HepG2 (cell line): ENCODE measurements at regions not wholly inside any gene's neighbourhood (a gene's known extent, or its start where the extent isn't known, plus 50 kb on each side); places are given as distances from the start of the nearest gene placed in this dataset.

Experiments used
- ATAC-seq: fragments of 200-7000 bp; cut with Tn5 transposase; 3 replicates; pipeline ENCODE4 v1.9.1; 2020; ENCODE audit warnings: mild to moderate bottlenecking, moderate library complexity
- BruUV-seq: library from RNA; stranded (reverse); fragments of 400-500 nt; replicated peaks from 2 replicates; lab custom pipeline; 2021; lab: Mats Ljungman, UMichigan
- CTCF ChIA-PET: fragments of 300-600 bp; formaldehyde crosslinking; extraction: SDS; loops from one replicate; lab custom pipeline; 2021; ENCODE audit warnings: low total read pairs, inconsistent platforms, low intra/inter-chr PET ratio; lab: Yijun Ruan, JAX
- POLR2A ChIA-PET: fragments of 350-600 bp; sonication (Branson Sonifier 250); formaldehyde crosslinking; loops from one replicate; lab custom pipeline; 2020; ENCODE audit warnings: antibody characterized with exemption, inconsistent platforms; lab: Yijun Ruan, JAX
- DNase-seq: peaks from one replicate; pipeline ENCODE4 v3.0.0-alpha.2; 2015; ENCODE audit warnings: low spot score
- FAIRE-seq: peaks from 3 replicates; lab custom pipeline; 2011; peaks lifted over from hg19 to GRCh38; lab: Jason Lieb, UNC
- H2AFZ ChIP-seq: one replicate; pipeline ENCODE4 v1.6.1; 2011; ENCODE audit warnings: low read length, inconsistent platforms
- H3K27ac ChIP-seq: fragments of 300-600 bp; 3 replicates; pipeline ENCODE4 v1.8.0; 2011; ENCODE audit warnings: mixed run types, mild to moderate bottlenecking, mixed read lengths, low read length, inconsistent platforms; ENCODE audit not compliant: insufficient read depth; ENCODE audit errors: extremely low read length
- H3K27me3 ChIP-seq, 2 experiments: fragments of 200-600 bp in 1 of 2; 2 replicates in 1 of 2; 3 replicates in 1 of 2; pipeline versions ENCODE4 v1.6.0 to v1.8.0; 2011; ENCODE audit warnings: low read length in 2 of 2, mild to moderate bottlenecking in 2 of 2, moderate library complexity in 2 of 2, inconsistent platforms in 1 of 2; ENCODE audit not compliant: insufficient read depth in 2 of 2, control insufficient read depth in 1 of 2
- H3K36me3 ChIP-seq, 2 experiments: fragments of 200-600 bp in 1 of 2; replicated peaks in 1 of 2; 2 replicates in 1 of 2; 3 replicates in 1 of 2; pipeline versions ENCODE4 v1.5.1 to v1.8.0; 2011; ENCODE audit warnings: low read length in 2 of 2, inconsistent platforms in 1 of 2; ENCODE audit not compliant: insufficient read depth in 2 of 2, control insufficient read depth in 1 of 2
- H3K4me1 ChIP-seq: 2 replicates; pipeline ENCODE4 v1.5.1; 2012; ENCODE audit warnings: low read length, inconsistent platforms; ENCODE audit not compliant: insufficient read depth
- H3K4me2 ChIP-seq: 2 replicates; pipeline ENCODE4 v1.6.0; 2011; ENCODE audit warnings: low read depth, low read length, inconsistent platforms
- H3K4me3 ChIP-seq, 3 experiments: fragments of 200-600 bp in 1 of 3; sonication (generic), shearing (Covaris generic) in 1 of 3; replicated peaks in 1 of 3; 2 replicates each; pipeline ENCODE4 v1.5.1; 2011 to 2016; ENCODE audit warnings: low read length in 3 of 3, inconsistent platforms in 2 of 3, low read depth in 2 of 3, mild to moderate bottlenecking in 2 of 3, control low read depth in 1 of 3, mixed read lengths in 1 of 3; ENCODE audit not compliant: insufficient read depth in 1 of 3
- H3K79me2 ChIP-seq: one replicate; pipeline ENCODE4 v1.6.1; 2011; ENCODE audit warnings: low read length, inconsistent platforms; ENCODE audit not compliant: insufficient read depth
- H3K9ac ChIP-seq: 2 replicates; pipeline ENCODE4 v1.6.0; 2011; ENCODE audit warnings: mild to moderate bottlenecking, low read depth, low read length, inconsistent platforms; ENCODE audit not compliant: insufficient read depth
- H3K9me3 ChIP-seq: 2 replicates; pipeline ENCODE4 v1.5.1; 2012; ENCODE audit warnings: mild to moderate bottlenecking, low read length
- H4K20me1 ChIP-seq: 2 replicates; pipeline ENCODE4 v1.6.0; 2011; ENCODE audit warnings: inconsistent platforms, mild to moderate bottlenecking, low read length, moderate library complexity; ENCODE audit not compliant: insufficient read depth
- CHD2 ChIP-seq: IDR thresholded peaks from 2 replicates; pipeline ENCODE4 v1.6.1; 2011; ENCODE audit warnings: low read depth, low read length, improper control_type of control experiment
- DDIT3 ChIP-seq: sonication (generic); formaldehyde crosslinking; IDR thresholded peaks from 2 replicates; pipeline ENCODE4 v1.4.0; 2020; ENCODE audit warnings: mild to moderate bottlenecking, missing genetic modification reagents
- DMTF1 ChIP-seq: sonication (generic); formaldehyde crosslinking; IDR thresholded peaks from 2 replicates; pipeline ENCODE4 v1.4.0; 2020; ENCODE audit warnings: mild to moderate bottlenecking, missing genetic modification reagents
- MTERF4 ChIP-seq: sonication (generic); formaldehyde crosslinking; IDR thresholded peaks from 2 replicates; pipeline ENCODE4 v1.8.0; 2023; ENCODE audit warnings: mild to moderate bottlenecking, missing genetic modification reagents
- POLR2G ChIP-seq: fragments of 200-400 bp; formaldehyde crosslinking; IDR thresholded peaks from 2 replicates; pipeline ENCODE4 v1.6.1; 2018; ENCODE audit warnings: mild to moderate bottlenecking, low read depth, low read length, moderate library complexity
- RERE ChIP-seq: IDR thresholded peaks from 2 replicates; pipeline ENCODE4 v1.6.1; 2016; ENCODE audit warnings: low read depth, missing genetic modification reagents, missing compliant biosample characterization
- SALL2 ChIP-seq: sonication (generic); formaldehyde crosslinking; IDR thresholded peaks from 2 replicates; pipeline ENCODE4 v1.8.1; 2023; ENCODE audit warnings: mild to moderate bottlenecking, missing genetic modification reagents, inconsistent platforms
- SMC3 ChIP-seq: IDR thresholded peaks from 2 replicates; pipeline ENCODE4 v1.6.1; 2011; ENCODE audit warnings: low read length, improper control_type of control experiment
- ZNF572 ChIP-seq: sonication (generic); formaldehyde crosslinking; IDR thresholded peaks from 2 replicates; pipeline ENCODE4 v1.5.1; 2020; ENCODE audit warnings: mild to moderate bottlenecking, missing genetic modification reagents
- WGBS: methylation state at CpG from one replicate; pipeline ENCODE4 v1.1.6; 2017; ENCODE audit warnings: low lambda C conversion rate; 5-methylcytosine and 5-hydroxymethylcytosine counted together
- in situ Hi-C: cut with HindIII; loops from 2 replicates; pipeline ENCODE4 v1.10.0; 2017; ENCODE audit warnings: low pct_unique_long_range_greater_than_20kb; ENCODE audit not compliant: extremely low pct_ligation_motif_present
- intact Hi-C: fragments of 100-400 bp; cut with micrococcal nuclease; formaldehyde crosslinking; loops from one replicate; pipeline ENCODE4 v1.10.0; 2022; ENCODE audit not compliant: unreplicated experiment
- TF ChIP-seq, protein P1 (sequence below): sonication (generic); formaldehyde crosslinking; IDR thresholded peaks from 2 replicates; pipeline ENCODE4 v1.4.0; 2020; ENCODE audit warnings: mild to moderate bottlenecking, missing genetic modification reagents
- TF ChIP-seq, protein P2 (sequence below): sonication (generic); formaldehyde crosslinking; IDR thresholded peaks from 2 replicates; pipeline ENCODE4 v1.5.0; 2020; ENCODE audit warnings: mild to moderate bottlenecking, missing genetic modification reagents
- TF ChIP-seq, protein P3 (sequence below): IDR thresholded peaks from 2 replicates; pipeline ENCODE4 v1.6.1; 2016; ENCODE audit warnings: missing compliant biosample characterization, missing genetic modification reagents, borderline replicate concordance

GRCh38 chr5:174392892-174393291 is 331.5 kb upstream of the MSX2 start:
- POLR2A ChIA-PET = no interaction called here
- Histone ChIP-seq H3K4me2 (no peak overlapping the region), H3K4me1 (no peaks in the 10 kb centered on the region), H3K36me3 (no peaks in the 10 kb centered on the region), H3K79me2 (no peaks in the 10 kb centered on the region)
- in situ Hi-C loops (no loop called here), intact Hi-C loops (no loop called here)
- no TSS peak for BruUV-seq
- 30% methylated on average over 6 of the region's 6 CpGs for WGBS
- FAIRE-seq = no peak
- TF ChIP-seq, protein P1, sequence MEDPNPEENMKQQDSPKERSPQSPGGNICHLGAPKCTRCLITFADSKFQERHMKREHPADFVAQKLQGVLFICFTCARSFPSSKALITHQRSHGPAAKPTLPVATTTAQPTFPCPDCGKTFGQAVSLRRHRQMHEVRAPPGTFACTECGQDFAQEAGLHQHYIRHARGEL (CRISPR knock-in tag) = no peak
- TF ChIP-seq, protein P2, sequence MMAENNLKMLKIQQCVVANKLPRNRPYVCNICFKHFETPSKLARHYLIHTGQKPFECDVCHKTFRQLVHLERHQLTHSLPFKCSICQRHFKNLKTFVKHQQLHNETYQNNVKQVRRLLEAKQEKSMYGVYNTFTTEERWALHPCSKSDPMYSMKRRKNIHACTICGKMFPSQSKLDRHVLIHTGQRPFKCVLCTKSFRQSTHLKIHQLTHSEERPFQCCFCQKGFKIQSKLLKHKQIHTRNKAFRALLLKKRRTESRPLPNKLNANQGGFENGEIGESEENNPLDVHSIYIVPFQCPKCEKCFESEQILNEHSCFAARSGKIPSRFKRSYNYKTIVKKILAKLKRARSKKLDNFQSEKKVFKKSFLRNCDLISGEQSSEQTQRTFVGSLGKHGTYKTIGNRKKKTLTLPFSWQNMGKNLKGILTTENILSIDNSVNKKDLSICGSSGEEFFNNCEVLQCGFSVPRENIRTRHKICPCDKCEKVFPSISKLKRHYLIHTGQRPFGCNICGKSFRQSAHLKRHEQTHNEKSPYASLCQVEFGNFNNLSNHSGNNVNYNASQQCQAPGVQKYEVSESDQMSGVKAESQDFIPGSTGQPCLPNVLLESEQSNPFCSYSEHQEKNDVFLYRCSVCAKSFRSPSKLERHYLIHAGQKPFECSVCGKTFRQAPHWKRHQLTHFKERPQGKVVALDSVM = no peak
- TF ChIP-seq DDIT3 (CRISPR knock-in tag) (no peak), CHD2 (no peak), POLR2G (no peak), DMTF1 (CRISPR knock-in tag) (no peak), SALL2 (CRISPR knock-in tag) (no peak), ZNF572 (CRISPR knock-in tag) (no peak), SMC3 (no peak), MTERF4 (CRISPR knock-in tag) (no peak), RERE (CRISPR knock-in tag) (no peak)
- TF ChIP-seq, protein P3, sequence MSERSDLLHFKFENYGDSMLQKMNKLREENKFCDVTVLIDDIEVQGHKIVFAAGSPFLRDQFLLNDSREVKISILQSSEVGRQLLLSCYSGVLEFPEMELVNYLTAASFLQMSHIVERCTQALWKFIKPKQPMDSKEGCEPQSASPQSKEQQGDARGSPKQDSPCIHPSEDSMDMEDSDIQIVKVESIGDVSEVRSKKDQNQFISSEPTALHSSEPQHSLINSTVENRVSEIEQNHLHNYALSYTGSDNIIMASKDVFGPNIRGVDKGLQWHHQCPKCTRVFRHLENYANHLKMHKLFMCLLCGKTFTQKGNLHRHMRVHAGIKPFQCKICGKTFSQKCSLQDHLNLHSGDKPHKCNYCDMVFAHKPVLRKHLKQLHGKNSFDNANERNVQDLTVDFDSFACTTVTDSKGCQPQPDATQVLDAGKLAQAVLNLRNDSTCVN (CRISPR knock-in tag) = no peak
- TF ChIP-seq, all 625 proteins: peak for 0
- Histone ChIP-seq H3K27ac (no peak overlapping the region), H4K20me1 (no peaks in the 10 kb centered on the region), H3K27me3 (no peaks in the 10 kb centered on the region), H3K9me3 (no peaks in the 10 kb centered on the region), H3K9ac (no peak overlapping the region), H2AFZ (no peak overlapping the region), H3K4me3 (no peak overlapping the region)
- DNase-seq (no peak), ATAC-seq (no peak)
- CTCF ChIA-PET = no interaction called here
